GM23338 (cell line): ENCODE measurements at regions not wholly inside any gene's neighbourhood (a gene's known extent, or its start where the extent isn't known, plus 50 kb on each side); places are given as distances from the start of the nearest gene placed in this dataset.

Experiments used
- ATAC-seq: fragments of 200-7000 bp; cut with Tn5 transposase; 3 replicates; pipeline ENCODE4 v1.9.1; 2020
- DNase-seq: peaks from one replicate; pipeline ENCODE4 v3.0.0-alpha.2; 2015; ENCODE audit warnings: low spot score
- H2AFZ ChIP-seq: fragments of 200-600 bp; sonication (generic); 2 replicates; pipeline ENCODE4 v1.8.0; 2016; ENCODE audit warnings: antibody characterized with exemption, mild to moderate bottlenecking, moderate library complexity
- H3F3A ChIP-seq: fragments of 200-600 bp; sonication (generic); replicated peaks from 2 replicates; pipeline ENCODE4 v1.8.0; 2017; ENCODE audit warnings: antibody characterized with exemption, mixed run types, low read depth
- H3K27ac ChIP-seq: fragments of 200-600 bp; sonication (generic); 2 replicates; pipeline ENCODE4 v1.6.1; 2016; ENCODE audit warnings: low read depth
- H3K27me3 ChIP-seq: fragments of 200-600 bp; sonication (generic); 2 replicates; pipeline ENCODE4 v1.8.0; 2016; ENCODE audit warnings: mild to moderate bottlenecking, mixed run types, moderate library complexity; ENCODE audit not compliant: insufficient read depth
- H3K36me3 ChIP-seq: fragments of 200-600 bp; sonication (generic); 2 replicates; pipeline ENCODE4 v1.8.0; 2016; ENCODE audit warnings: mild to moderate bottlenecking; ENCODE audit not compliant: insufficient read depth
- H3K4me1 ChIP-seq: fragments of 200-600 bp; sonication (generic); 2 replicates; pipeline ENCODE4 v1.8.0; 2016; ENCODE audit warnings: mild to moderate bottlenecking, moderate library complexity; ENCODE audit not compliant: insufficient read depth
- H3K4me2 ChIP-seq: fragments of 200-600 bp; sonication (generic); 2 replicates; pipeline ENCODE4 v1.7.1; 2017; ENCODE audit warnings: mixed run types
- H3K4me3 ChIP-seq: fragments of 200-600 bp; sonication (generic); 2 replicates; pipeline ENCODE4 v1.6.1; 2016; ENCODE audit warnings: mixed run types
- H3K79me2 ChIP-seq: fragments of 200-600 bp; sonication (generic); replicated peaks from 2 replicates; pipeline ENCODE4 v1.8.0; 2017; ENCODE audit warnings: mild to moderate bottlenecking; ENCODE audit not compliant: insufficient read depth
- H3K9me2 ChIP-seq: fragments of 200-600 bp; sonication (generic); 2 replicates; pipeline ENCODE4 v1.8.0; 2017; ENCODE audit not compliant: insufficient read depth
- H4K20me1 ChIP-seq: fragments of 200-600 bp; sonication (generic); replicated peaks from 2 replicates; pipeline ENCODE4 v1.8.0; 2017; ENCODE audit warnings: mild to moderate bottlenecking; ENCODE audit not compliant: insufficient read depth
- H3K27ac Mint-ChIP-seq: 2 replicates; pipeline ENCODE4 v1.8.0; 2020; ENCODE audit warnings: inconsistent platforms, mild to moderate bottlenecking, moderate library complexity, mixed read lengths
- H3K27me3 Mint-ChIP-seq: 3 replicates; pipeline ENCODE4 v1.8.0; 2022; ENCODE audit warnings: low read depth, mild to moderate bottlenecking, moderate library complexity, mixed read lengths, inconsistent platforms; ENCODE audit not compliant: insufficient read depth, poor library complexity
- H3K36me3 Mint-ChIP-seq: 3 replicates; pipeline ENCODE4 v1.8.0; 2021; ENCODE audit warnings: low read depth, mild to moderate bottlenecking, inconsistent platforms, moderate library complexity, mixed read lengths
- H3K4me1 Mint-ChIP-seq: 3 replicates; pipeline ENCODE4 v1.8.0; 2020; ENCODE audit warnings: mild to moderate bottlenecking, inconsistent platforms, mixed read lengths
- H3K4me3 Mint-ChIP-seq: 3 replicates; pipeline ENCODE4 v1.8.0; 2021; ENCODE audit warnings: moderate library complexity, mild to moderate bottlenecking, inconsistent platforms, mixed read lengths
- H3K9me3 Mint-ChIP-seq: 3 replicates; pipeline ENCODE4 v1.8.0; 2020; ENCODE audit warnings: moderate library complexity, mild to moderate bottlenecking, inconsistent platforms, mixed read lengths
- CREB1 ChIP-seq: fragments of 250-450 bp; sonication (Bioruptor Pico); IDR thresholded peaks from 2 replicates; pipeline ENCODE4 v1.5.0; 2020; ENCODE audit warnings: low read depth, mild to moderate bottlenecking, moderate library complexity
- EZH2phosphoT487 ChIP-seq: fragments of 200-600 bp; sonication (generic); IDR thresholded peaks from one replicate; pipeline ENCODE4 v1.8.1; 2018; ENCODE audit warnings: antibody characterized with exemption; ENCODE audit not compliant: unreplicated experiment
- JUNB ChIP-seq: IDR thresholded peaks from one replicate; pipeline ENCODE4 v1.6.1; 2016; ENCODE audit warnings: antibody characterized with exemption; ENCODE audit not compliant: unreplicated experiment
- NANOG ChIP-seq: IDR thresholded peaks from 2 replicates; pipeline ENCODE4 v1.6.1; 2016; ENCODE audit warnings: antibody characterized with exemption, borderline replicate concordance
- POLR2AphosphoS5 ChIP-seq: IDR thresholded peaks from 2 replicates; pipeline ENCODE4 v1.6.1; 2016; ENCODE audit warnings: antibody characterized with exemption, low read depth
- STAT1 ChIP-seq: IDR thresholded peaks from one replicate; pipeline ENCODE4 v1.6.1; 2016; ENCODE audit warnings: antibody characterized with exemption; ENCODE audit not compliant: unreplicated experiment
- ZNF114 ChIP-seq: fragments of 250-450 bp; sonication (Bioruptor Pico); IDR thresholded peaks from 2 replicates; pipeline ENCODE4 v1.5.0; 2020; ENCODE audit warnings: mild to moderate bottlenecking, moderate library complexity
- ZNF331 ChIP-seq: fragments of 250-450 bp; sonication (Bioruptor Pico); IDR thresholded peaks from 2 replicates; pipeline ENCODE4 v1.5.0; 2020; ENCODE audit warnings: low read depth, mild to moderate bottlenecking, moderate library complexity
- TF ChIP-seq, protein P1 (sequence below): IDR thresholded peaks from 2 replicates; pipeline ENCODE4 v1.6.1; 2016; ENCODE audit warnings: antibody characterized with exemption
- TF ChIP-seq, protein P2 (sequence below), 2 experiments: fragments of 200-600 bp in 1 of 2; sonication (generic) in 1 of 2; conservative IDR thresholded peaks; 2 replicates each; pipeline versions ENCODE4 v1.5.1 to v1.6.1; 2016 to 2017; ENCODE audit warnings: antibody characterized with exemption in 2 of 2, low read depth in 2 of 2, mild to moderate bottlenecking in 2 of 2, moderate library complexity in 1 of 2
- TF ChIP-seq, protein P3 (sequence below): IDR thresholded peaks from one replicate; pipeline ENCODE4 v1.6.1; 2018; ENCODE audit warnings: antibody characterized with exemption; ENCODE audit not compliant: unreplicated experiment

DNA sequence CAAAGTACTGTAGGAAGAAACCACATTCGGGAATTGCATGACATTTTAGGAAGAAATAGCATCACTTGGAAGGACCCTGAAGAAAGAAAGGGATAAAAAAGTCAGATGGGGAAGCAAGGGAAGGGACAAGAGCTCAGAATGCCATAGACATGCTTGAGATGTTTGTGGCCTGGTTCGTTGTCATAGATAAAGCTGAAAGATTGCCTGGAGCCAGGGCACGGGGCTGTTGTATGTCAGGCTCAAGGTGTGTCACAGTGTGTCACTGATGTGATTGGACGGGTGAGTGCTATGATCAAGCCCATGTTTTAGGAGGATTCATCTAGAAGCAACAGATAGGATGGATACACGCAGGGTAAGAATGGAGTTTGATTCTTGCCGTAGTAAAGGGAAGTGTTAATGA lies 216.2 kb upstream of the SOX4 start:
- H3K4me1 ChIP-seq = peaks cover 9% of the 10 kb centered on the region
- H3K4me3 ChIP-seq = no peak overlapping the region
- peaks cover 9% of the 10 kb centered on the region; the same call in 1 of the 2 replicates for H3K9me2 ChIP-seq
- no peaks in the 10 kb centered on the region for H3K27me3 ChIP-seq
- H3K27ac ChIP-seq = no peak overlapping the region
- no peaks in the 10 kb centered on the region for H4K20me1 ChIP-seq
- TF ChIP-seq NANOG = no peak
- TF ChIP-seq STAT1 = no peak
- no peak overlapping the region for H2AFZ ChIP-seq
- Mint-ChIP-seq H3K4me1 (peaks cover 15% of the 10 kb centered on the region), H3K36me3 (no peaks in the 10 kb centered on the region), H3K9me3 (no peaks in the 10 kb centered on the region), H3K4me3 (no peak overlapping the region), H3K27me3 (no peaks in the 10 kb centered on the region), H3K27ac (no peak overlapping the region)
- H3F3A ChIP-seq = no peaks in the 10 kb centered on the region
- no peak overlapping the region for H3K4me2 ChIP-seq
- DNase-seq (no peak), ATAC-seq (no peak)
- no peaks in the 10 kb centered on the region for H3K79me2 ChIP-seq
- H3K36me3 ChIP-seq = no peaks in the 10 kb centered on the region

DNA sequence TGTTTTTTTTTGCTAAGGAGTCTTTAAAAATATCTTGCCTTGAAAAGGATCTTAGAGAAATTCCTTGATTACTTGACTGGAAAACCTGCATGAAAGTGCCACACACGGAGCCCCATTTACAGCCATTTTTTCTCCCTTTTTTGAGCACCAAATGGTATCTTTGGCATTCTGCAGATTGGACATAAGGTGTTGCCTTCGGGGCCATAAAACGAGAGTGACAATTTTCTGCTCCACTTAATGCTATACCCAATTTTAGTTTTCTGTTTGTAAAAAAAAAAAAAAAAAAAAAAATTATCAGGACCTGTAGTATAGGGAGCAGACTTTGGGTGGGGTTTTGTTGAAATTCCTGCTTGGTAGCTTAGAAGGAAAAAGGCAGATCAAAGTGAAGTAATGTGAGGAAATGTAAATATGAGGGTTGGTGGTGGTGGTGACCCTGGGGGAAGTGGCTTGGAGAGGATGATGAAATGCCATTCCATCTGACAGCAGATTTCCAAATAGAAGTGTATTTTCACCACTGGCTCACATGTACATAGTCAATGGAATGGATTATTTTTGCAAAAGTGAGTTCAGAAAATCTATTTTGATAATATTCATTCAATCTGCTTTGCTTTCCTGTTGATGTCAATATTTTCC lies 212.1 kb upstream of the SOX4 start:
- H3K4me1 ChIP-seq = no peaks in the 10 kb centered on the region
- peaks cover 3% of the 10 kb centered on the region; the same call in 2 of the 3 replicates for H3K9me3 Mint-ChIP-seq
- H3K4me1 Mint-ChIP-seq = peaks cover 8% of the 10 kb centered on the region; the same call in 2 of the 3 replicates
- H3K4me3 Mint-ChIP-seq = no peak overlapping the region
- H3K9me2 ChIP-seq = peaks cover 9% of the 10 kb centered on the region; the same call in 1 of the 2 replicates
- H3K27me3 Mint-ChIP-seq = peaks cover 3% of the 10 kb centered on the region
- H2AFZ ChIP-seq = no peak overlapping the region
- no peak overlapping the region for H3K27ac ChIP-seq
- H3K36me3 ChIP-seq = no peaks in the 10 kb centered on the region
- 0 out of 2 replicates have a peak overlapping the region, but pooled peaks have one; percentile 41 for H3K27ac Mint-ChIP-seq
- H3K4me3 ChIP-seq = no peak overlapping the region
- DNase-seq (no peak), ATAC-seq (no peak)
- no peaks in the 10 kb centered on the region for H3K36me3 Mint-ChIP-seq
- H3F3A ChIP-seq = no peaks in the 10 kb centered on the region
- H3K79me2 ChIP-seq = no peaks in the 10 kb centered on the region
- H3K27me3 ChIP-seq = no peaks in the 10 kb centered on the region
- H3K4me2 ChIP-seq = no peak overlapping the region
- H4K20me1 ChIP-seq = no peaks in the 10 kb centered on the region
- TF ChIP-seq NANOG = no peak
- no peak for TF ChIP-seq POLR2AphosphoS5
- no peak for TF ChIP-seq CREB1
- TF ChIP-seq, protein P1, sequence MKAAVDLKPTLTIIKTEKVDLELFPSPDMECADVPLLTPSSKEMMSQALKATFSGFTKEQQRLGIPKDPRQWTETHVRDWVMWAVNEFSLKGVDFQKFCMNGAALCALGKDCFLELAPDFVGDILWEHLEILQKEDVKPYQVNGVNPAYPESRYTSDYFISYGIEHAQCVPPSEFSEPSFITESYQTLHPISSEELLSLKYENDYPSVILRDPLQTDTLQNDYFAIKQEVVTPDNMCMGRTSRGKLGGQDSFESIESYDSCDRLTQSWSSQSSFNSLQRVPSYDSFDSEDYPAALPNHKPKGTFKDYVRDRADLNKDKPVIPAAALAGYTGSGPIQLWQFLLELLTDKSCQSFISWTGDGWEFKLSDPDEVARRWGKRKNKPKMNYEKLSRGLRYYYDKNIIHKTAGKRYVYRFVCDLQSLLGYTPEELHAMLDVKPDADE = no peak
- TF ChIP-seq EZH2phosphoT487 = no peak
- no peak for TF ChIP-seq ZNF331 (CRISPR knock-in tag)
- no peak for TF ChIP-seq JUNB
- TF ChIP-seq, protein P2, sequence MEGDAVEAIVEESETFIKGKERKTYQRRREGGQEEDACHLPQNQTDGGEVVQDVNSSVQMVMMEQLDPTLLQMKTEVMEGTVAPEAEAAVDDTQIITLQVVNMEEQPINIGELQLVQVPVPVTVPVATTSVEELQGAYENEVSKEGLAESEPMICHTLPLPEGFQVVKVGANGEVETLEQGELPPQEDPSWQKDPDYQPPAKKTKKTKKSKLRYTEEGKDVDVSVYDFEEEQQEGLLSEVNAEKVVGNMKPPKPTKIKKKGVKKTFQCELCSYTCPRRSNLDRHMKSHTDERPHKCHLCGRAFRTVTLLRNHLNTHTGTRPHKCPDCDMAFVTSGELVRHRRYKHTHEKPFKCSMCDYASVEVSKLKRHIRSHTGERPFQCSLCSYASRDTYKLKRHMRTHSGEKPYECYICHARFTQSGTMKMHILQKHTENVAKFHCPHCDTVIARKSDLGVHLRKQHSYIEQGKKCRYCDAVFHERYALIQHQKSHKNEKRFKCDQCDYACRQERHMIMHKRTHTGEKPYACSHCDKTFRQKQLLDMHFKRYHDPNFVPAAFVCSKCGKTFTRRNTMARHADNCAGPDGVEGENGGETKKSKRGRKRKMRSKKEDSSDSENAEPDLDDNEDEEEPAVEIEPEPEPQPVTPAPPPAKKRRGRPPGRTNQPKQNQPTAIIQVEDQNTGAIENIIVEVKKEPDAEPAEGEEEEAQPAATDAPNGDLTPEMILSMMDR (conservative IDR thresholded peaks at IDR 0.05; ENCODE audit: low read depth in 2 of 2) = no peak
- TF ChIP-seq, protein P3, sequence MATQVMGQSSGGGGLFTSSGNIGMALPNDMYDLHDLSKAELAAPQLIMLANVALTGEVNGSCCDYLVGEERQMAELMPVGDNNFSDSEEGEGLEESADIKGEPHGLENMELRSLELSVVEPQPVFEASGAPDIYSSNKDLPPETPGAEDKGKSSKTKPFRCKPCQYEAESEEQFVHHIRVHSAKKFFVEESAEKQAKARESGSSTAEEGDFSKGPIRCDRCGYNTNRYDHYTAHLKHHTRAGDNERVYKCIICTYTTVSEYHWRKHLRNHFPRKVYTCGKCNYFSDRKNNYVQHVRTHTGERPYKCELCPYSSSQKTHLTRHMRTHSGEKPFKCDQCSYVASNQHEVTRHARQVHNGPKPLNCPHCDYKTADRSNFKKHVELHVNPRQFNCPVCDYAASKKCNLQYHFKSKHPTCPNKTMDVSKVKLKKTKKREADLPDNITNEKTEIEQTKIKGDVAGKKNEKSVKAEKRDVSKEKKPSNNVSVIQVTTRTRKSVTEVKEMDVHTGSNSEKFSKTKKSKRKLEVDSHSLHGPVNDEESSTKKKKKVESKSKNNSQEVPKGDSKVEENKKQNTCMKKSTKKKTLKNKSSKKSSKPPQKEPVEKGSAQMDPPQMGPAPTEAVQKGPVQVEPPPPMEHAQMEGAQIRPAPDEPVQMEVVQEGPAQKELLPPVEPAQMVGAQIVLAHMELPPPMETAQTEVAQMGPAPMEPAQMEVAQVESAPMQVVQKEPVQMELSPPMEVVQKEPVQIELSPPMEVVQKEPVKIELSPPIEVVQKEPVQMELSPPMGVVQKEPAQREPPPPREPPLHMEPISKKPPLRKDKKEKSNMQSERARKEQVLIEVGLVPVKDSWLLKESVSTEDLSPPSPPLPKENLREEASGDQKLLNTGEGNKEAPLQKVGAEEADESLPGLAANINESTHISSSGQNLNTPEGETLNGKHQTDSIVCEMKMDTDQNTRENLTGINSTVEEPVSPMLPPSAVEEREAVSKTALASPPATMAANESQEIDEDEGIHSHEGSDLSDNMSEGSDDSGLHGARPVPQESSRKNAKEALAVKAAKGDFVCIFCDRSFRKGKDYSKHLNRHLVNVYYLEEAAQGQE = no peak
- no peak for TF ChIP-seq STAT1
- TF ChIP-seq ZNF114 = no peak
